ENCODE measurements at regions not wholly inside any gene's neighbourhood (a gene's known extent, or its start where the extent isn't known, plus 50 kb on each side); places are given as distances from the start of the nearest gene placed in this dataset.
"Not testable (repeated sequence)": the region's sequence is repeated elsewhere in the genome, so short reads cannot be mapped to it uniquely, and the experiment has no call there.

DNA sequence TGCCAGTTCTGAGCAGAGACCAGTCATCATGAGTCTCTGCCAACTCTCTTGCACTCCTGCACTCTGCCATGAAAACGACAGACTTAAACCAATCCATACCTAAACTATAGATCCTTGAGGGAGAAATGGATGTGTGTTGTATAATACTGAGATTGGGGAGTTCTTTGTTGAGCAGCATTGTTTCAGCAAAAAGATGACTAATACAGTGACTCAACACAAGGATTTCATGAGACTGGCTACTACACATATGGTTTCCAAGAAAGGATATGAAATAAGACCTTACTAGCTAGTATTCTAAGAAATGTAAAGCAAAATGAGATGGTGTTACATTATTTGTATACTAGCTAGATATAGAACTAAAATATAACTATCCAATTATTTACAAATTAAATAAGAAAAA, 53.5 kb upstream of the SEC22B start:
- TF ChIP-seq, protein P1, sequence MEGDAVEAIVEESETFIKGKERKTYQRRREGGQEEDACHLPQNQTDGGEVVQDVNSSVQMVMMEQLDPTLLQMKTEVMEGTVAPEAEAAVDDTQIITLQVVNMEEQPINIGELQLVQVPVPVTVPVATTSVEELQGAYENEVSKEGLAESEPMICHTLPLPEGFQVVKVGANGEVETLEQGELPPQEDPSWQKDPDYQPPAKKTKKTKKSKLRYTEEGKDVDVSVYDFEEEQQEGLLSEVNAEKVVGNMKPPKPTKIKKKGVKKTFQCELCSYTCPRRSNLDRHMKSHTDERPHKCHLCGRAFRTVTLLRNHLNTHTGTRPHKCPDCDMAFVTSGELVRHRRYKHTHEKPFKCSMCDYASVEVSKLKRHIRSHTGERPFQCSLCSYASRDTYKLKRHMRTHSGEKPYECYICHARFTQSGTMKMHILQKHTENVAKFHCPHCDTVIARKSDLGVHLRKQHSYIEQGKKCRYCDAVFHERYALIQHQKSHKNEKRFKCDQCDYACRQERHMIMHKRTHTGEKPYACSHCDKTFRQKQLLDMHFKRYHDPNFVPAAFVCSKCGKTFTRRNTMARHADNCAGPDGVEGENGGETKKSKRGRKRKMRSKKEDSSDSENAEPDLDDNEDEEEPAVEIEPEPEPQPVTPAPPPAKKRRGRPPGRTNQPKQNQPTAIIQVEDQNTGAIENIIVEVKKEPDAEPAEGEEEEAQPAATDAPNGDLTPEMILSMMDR (conservative IDR thresholded peaks at IDR 0.05; ENCODE audit: low read depth, low read length), result not testable (repeated sequence)
- TF ChIP-seq EZH2phosphoT487 (IDR thresholded peaks at IDR 0.05; ENCODE audit: borderline replicate concordance, low read length); EZH2 (IDR thresholded peaks at IDR 0.05; ENCODE audit: low read length, unreplicated experiment): not testable (repeated sequence)
